CD14-positive monocyte (primary cell): ENCODE measurements at regions not wholly inside any gene's neighbourhood (a gene's known extent, or its start where the extent isn't known, plus 50 kb on each side); places are given as distances from the start of the nearest gene placed in this dataset.
"Not testable (repeated sequence)": the region's sequence is repeated elsewhere in the genome, so short reads cannot be mapped to it uniquely, and the experiment has no call there.

Source experiments
- DNase-seq, 3 donors: peaks; one replicate each; pipeline ENCODE4 v3.0.0-alpha.2; 2011 to 2022
- H2AFZ ChIP-seq: 2 replicates; pipeline ENCODE4 v1.6.0; 2012; ENCODE audit warnings: mild to moderate bottlenecking, low read depth, low read length, inconsistent platforms; ENCODE audit not compliant: insufficient read depth, poor library complexity, severe bottlenecking
- H3K27ac ChIP-seq, 2 donors: 1 replicate in 1 of 2; 2 replicates in 1 of 2; pipeline ENCODE4 v1.5.1; 2012 to 2013; ENCODE audit warnings: low read length in 2 of 2, control low read depth in 1 of 2, inconsistent platforms in 1 of 2, low read depth in 1 of 2, mild to moderate bottlenecking in 1 of 2
- H3K27me3 ChIP-seq, 2 donors: one replicate each; pipeline versions ENCODE4 v1.6.0 to v1.6.1; 2011 to 2013; ENCODE audit warnings: low read length in 2 of 2; ENCODE audit not compliant: control insufficient read depth in 2 of 2, insufficient read depth in 2 of 2
- H3K36me3 ChIP-seq, 2 donors: replicated peaks in 1 of 2; 1 replicate in 1 of 2; 2 replicates in 1 of 2; pipeline versions ENCODE4 v1.5.1 to v1.6.1; 2012 to 2013; ENCODE audit warnings: low read length in 2 of 2, control low read depth in 1 of 2, inconsistent platforms in 1 of 2, mild to moderate bottlenecking in 1 of 2; ENCODE audit not compliant: insufficient read depth in 2 of 2, control insufficient read depth in 1 of 2
- H3K4me1 ChIP-seq, 2 donors: 1 replicate in 1 of 2; 2 replicates in 1 of 2; pipeline versions ENCODE4 v1.5.1 to v1.6.1; 2012 to 2013; ENCODE audit warnings: low read length in 2 of 2, control low read depth in 1 of 2, inconsistent platforms in 1 of 2, mild to moderate bottlenecking in 1 of 2, moderate library complexity in 1 of 2; ENCODE audit not compliant: insufficient read depth in 2 of 2, control insufficient read depth in 1 of 2
- H3K4me2 ChIP-seq: replicated peaks from 2 replicates; pipeline ENCODE3; 2012; ENCODE audit warnings: low read length, moderate library complexity, mild to moderate bottlenecking; ENCODE audit not compliant: poor library complexity, severe bottlenecking; ENCODE audit errors: extremely low read depth
- H3K4me3 ChIP-seq, 3 experiments: fragments of 200-600 bp in 1 of 3; sonication (generic) in 1 of 3; replicated peaks in 1 of 3; 1 replicate in 2 of 3; 2 replicates in 1 of 3; pipeline ENCODE4 v1.5.1; 2011 to 2013; ENCODE audit warnings: low read length in 3 of 3, mild to moderate bottlenecking in 3 of 3, control low read depth in 2 of 3, low read depth in 2 of 3, inconsistent platforms in 1 of 3, moderate library complexity in 1 of 3
- H3K79me2 ChIP-seq: 2 replicates; pipeline ENCODE4 v1.6.0; 2012; ENCODE audit warnings: mild to moderate bottlenecking, control low read depth, inconsistent platforms, low read length, moderate library complexity; ENCODE audit not compliant: insufficient read depth
- H3K9ac ChIP-seq: 2 replicates; pipeline ENCODE4 v1.6.0; 2017; ENCODE audit warnings: low read length, mild to moderate bottlenecking; ENCODE audit not compliant: insufficient read depth, poor library complexity, severe bottlenecking
- H3K9me3 ChIP-seq, 2 donors: replicated peaks in 1 of 2; 1 replicate in 1 of 2; 2 replicates in 1 of 2; pipeline versions ENCODE4 v1.5.1 to v1.6.1; 2012 to 2013; ENCODE audit warnings: low read length in 2 of 2, control low read depth in 1 of 2; ENCODE audit not compliant: control insufficient read depth in 1 of 2, insufficient read depth in 1 of 2
- H4K20me1 ChIP-seq: 2 replicates; pipeline ENCODE4 v1.6.0; 2012; ENCODE audit warnings: mild to moderate bottlenecking, low read length, control low read depth, moderate library complexity; ENCODE audit not compliant: insufficient read depth
- H3K27ac Mint-ChIP-seq, 7 donors: one replicate each; pipeline ENCODE4 v1.8.0; 2020; ENCODE audit warnings: mild to moderate bottlenecking in 7 of 7, mixed read lengths in 7 of 7, moderate library complexity in 6 of 7, inconsistent platforms in 2 of 7
- H3K27me3 Mint-ChIP-seq, 3 donors: one replicate each; pipeline ENCODE4 v1.8.0; 2021 to 2022; ENCODE audit warnings: low read depth in 3 of 3, mild to moderate bottlenecking in 3 of 3, mixed read lengths in 3 of 3, moderate library complexity in 3 of 3, inconsistent platforms in 1 of 3
- H3K36me3 Mint-ChIP-seq, 2 donors: one replicate each; pipeline ENCODE4 v1.8.0; 2020; ENCODE audit warnings: mixed read lengths in 2 of 2, inconsistent platforms in 1 of 2, mild to moderate bottlenecking in 1 of 2
- H3K4me1 Mint-ChIP-seq: one replicate; pipeline ENCODE4 v1.8.0; 2020; ENCODE audit warnings: mild to moderate bottlenecking, mixed read lengths
- H3K4me3 Mint-ChIP-seq, 2 donors: one replicate each; pipeline ENCODE4 v1.8.0; 2020; ENCODE audit warnings: mild to moderate bottlenecking in 2 of 2, mixed read lengths in 2 of 2, moderate library complexity in 1 of 2
- H3K9me3 Mint-ChIP-seq, 7 donors: one replicate each; pipeline ENCODE4 v1.8.0; 2020 to 2022; ENCODE audit warnings: mixed read lengths in 7 of 7, mild to moderate bottlenecking in 6 of 7, moderate library complexity in 6 of 7, inconsistent platforms in 2 of 7
- whole genome bisulfite sequencing: methylation state at CpG from one replicate; pipeline ENCODE4 v1.1.5; 2013; ENCODE audit warnings: missing lambda C conversion rate; ENCODE audit not compliant: insufficient coverage; 5-methylcytosine and 5-hydroxymethylcytosine counted together
- intact Hi-C, 2 donors: fragments of 100-400 bp; cut with micrococcal nuclease; formaldehyde crosslinking; loops; one replicate each; pipeline versions ENCODE4 v1.15.0 to v1.15.1; 2023
- TF ChIP-seq, protein P1 (sequence below): fragments of 200-600 bp; IDR thresholded peaks from one replicate; pipeline ENCODE4 v1.8.0; 2022; ENCODE audit warnings: antibody characterized with exemption, mild to moderate bottlenecking

DNA sequence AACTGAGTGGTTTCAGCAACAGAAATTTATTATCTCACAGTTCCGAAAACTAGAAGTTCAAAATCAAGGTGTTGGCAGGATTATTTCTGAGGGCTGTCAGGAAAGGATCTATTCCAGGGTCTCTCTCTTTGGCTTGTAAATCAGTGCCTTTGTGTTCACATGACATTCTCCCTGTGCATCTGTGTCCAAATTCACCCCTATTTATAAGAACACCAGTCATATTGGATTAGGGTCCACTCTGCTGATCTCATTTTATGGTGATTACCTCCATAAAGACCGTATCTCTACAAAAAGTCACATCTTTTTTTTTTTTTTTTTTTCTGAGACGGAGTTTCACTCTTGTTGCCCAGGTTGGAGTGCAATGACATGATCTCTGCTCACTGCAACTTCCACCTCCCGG is 68.6 kb upstream of the MARCKS start:
- Histone ChIP-seq H3K4me2 (no peak overlapping the region), H3K27me3 (no peaks in the 10 kb centered on the region), H2AFZ (no peak overlapping the region), H3K9ac (no peak overlapping the region), H3K27ac (no peak overlapping the region), H3K79me2 (no peaks in the 10 kb centered on the region), H3K9me3 (no peaks in the 10 kb centered on the region), H3K4me1 (peaks cover 0 to 8% of the 10 kb centered on the region in 2 donors), H3K36me3 (no peaks in the 10 kb centered on the region), H3K4me3 (no peak overlapping the region), H4K20me1 (no peaks in the 10 kb centered on the region)
- Mint-ChIP-seq H3K27ac (no peak overlapping the region), H3K27me3 (peaks cover 0 to 2% (median 0%) of the 10 kb centered on the region in 3 donors), H3K4me1 (peaks cover 6% of the 10 kb centered on the region), H3K4me3 (no peak overlapping the region), H3K36me3 (no peaks in the 10 kb centered on the region), H3K9me3 (no peaks in the 10 kb centered on the region)
- intact Hi-C loops: no loop called here
- no peak for DNase-seq
- 88% methylated on average over 1 of the region's 4 CpGs for WGBS
- TF ChIP-seq, protein P1, sequence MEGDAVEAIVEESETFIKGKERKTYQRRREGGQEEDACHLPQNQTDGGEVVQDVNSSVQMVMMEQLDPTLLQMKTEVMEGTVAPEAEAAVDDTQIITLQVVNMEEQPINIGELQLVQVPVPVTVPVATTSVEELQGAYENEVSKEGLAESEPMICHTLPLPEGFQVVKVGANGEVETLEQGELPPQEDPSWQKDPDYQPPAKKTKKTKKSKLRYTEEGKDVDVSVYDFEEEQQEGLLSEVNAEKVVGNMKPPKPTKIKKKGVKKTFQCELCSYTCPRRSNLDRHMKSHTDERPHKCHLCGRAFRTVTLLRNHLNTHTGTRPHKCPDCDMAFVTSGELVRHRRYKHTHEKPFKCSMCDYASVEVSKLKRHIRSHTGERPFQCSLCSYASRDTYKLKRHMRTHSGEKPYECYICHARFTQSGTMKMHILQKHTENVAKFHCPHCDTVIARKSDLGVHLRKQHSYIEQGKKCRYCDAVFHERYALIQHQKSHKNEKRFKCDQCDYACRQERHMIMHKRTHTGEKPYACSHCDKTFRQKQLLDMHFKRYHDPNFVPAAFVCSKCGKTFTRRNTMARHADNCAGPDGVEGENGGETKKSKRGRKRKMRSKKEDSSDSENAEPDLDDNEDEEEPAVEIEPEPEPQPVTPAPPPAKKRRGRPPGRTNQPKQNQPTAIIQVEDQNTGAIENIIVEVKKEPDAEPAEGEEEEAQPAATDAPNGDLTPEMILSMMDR: no peak

DNA sequence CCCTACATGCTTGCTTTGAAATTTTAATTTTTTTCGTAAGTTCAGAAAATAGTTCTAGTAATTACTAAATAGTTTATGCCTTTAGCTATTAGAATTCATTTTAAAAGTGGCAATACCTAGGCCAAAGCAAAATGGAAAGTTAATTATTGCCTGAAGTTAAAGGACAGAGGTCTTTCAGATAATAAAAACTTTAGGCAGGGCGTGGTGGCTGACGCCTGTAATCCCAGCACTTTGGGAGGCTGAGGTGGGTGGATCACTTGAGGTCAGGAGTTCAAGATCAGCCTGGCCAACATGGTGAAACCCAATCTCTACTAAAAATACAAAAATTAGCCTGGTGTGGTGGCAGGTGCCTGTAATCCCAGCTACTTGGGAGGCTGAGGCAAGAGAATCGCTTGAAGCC is 65.9 kb upstream of the MARCKS start:
- intact Hi-C loops, H3K9ac ChIP-seq, H3K36me3 Mint-ChIP-seq, H3K4me2 ChIP-seq, H3K27me3 ChIP-seq, H3K4me1 ChIP-seq, H3K27me3 Mint-ChIP-seq, H3K4me1 Mint-ChIP-seq, H3K79me2 ChIP-seq, H3K4me3 ChIP-seq, H2AFZ ChIP-seq, H4K20me1 ChIP-seq, H3K27ac ChIP-seq, H3K36me3 ChIP-seq, H3K27ac Mint-ChIP-seq, H3K9me3 ChIP-seq, DNase-seq, H3K4me3 Mint-ChIP-seq: not testable (repeated sequence)
- peaks cover 4 to 12% (median 8%) of the 10 kb centered on the region in 7 donors for H3K9me3 Mint-ChIP-seq
- 86% methylated on average over 1 of the region's 4 CpGs for WGBS

DNA sequence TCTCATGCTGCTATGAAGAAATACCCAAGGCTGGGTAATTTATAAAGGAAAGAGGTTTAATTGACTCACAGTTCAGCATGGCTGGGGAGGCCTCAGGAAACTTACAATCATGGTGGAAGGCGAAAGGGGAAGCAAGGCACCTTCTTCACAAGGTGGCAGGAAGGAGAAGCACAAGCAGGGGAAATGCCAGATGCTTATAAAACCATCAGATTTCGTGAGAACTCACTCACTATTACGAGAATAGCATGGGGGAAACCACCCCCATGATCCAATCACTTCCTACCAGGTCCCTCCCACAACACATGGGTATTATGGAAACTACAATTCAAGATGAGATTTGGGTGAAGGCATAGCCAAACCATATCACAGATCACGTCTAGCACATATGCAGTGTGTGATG is 61.8 kb upstream of the MARCKS start:
- peaks cover 4 to 12% (median 8%) of the 10 kb centered on the region in 7 donors for H3K9me3 Mint-ChIP-seq
- H3K27me3 ChIP-seq, H3K4me1 Mint-ChIP-seq, H3K4me2 ChIP-seq, H3K36me3 ChIP-seq, H3K9me3 ChIP-seq, H3K4me3 ChIP-seq, H3K36me3 Mint-ChIP-seq, H4K20me1 ChIP-seq, intact Hi-C loops, H3K79me2 ChIP-seq, H3K4me1 ChIP-seq, H3K9ac ChIP-seq, H3K27ac Mint-ChIP-seq, H3K4me3 Mint-ChIP-seq, H3K27me3 Mint-ChIP-seq, H2AFZ ChIP-seq, H3K27ac ChIP-seq: not testable (repeated sequence)
- peak in 1 of 3 donors; percentile 76 for DNase-seq
- 100% methylated on average over 1 of the region's 4 CpGs for WGBS
